GM13976 (cell line): ENCODE measurements at regions not wholly inside any gene's neighbourhood (a gene's known extent, or its start where the extent isn't known, plus 50 kb on each side); places are given as distances from the start of the nearest gene placed in this dataset.

Source experiments
- DNase-seq: peaks from one replicate; pipeline ENCODE4 v3.0.0; 2012; ENCODE audit warnings: low spot score
- CTCF ChIP-seq: IDR thresholded peaks from 2 replicates; pipeline ENCODE4 v1.5.1; 2012; ENCODE audit warnings: borderline replicate concordance, mild to moderate bottlenecking; ENCODE audit not compliant: insufficient read depth; ENCODE audit errors: extremely low read depth, missing control alignments, control extremely low read depth
- in situ Hi-C: fragments of 300-500 bp; cut with MboI; formaldehyde crosslinking; loops from one replicate; pipeline ENCODE4 v1.12.0; 2022; ENCODE audit warnings: low sequenced_read_pairs, mixed read lengths, inconsistent platforms; ENCODE audit not compliant: unreplicated experiment

GRCh38 chrX:38746102-38746501, 55.2 kb upstream of the MID1IP1 start:
- TF ChIP-seq CTCF, result no peak
- DNase-seq, result no peak
- in situ Hi-C loops, result no loop called here

GRCh38 chrX:38750551-38750950, 50.7 kb upstream of the MID1IP1 start:
- in situ Hi-C loops, result loop anchor here (25.0 kb wide), 1 partner anchor 487 kb away; no protein-coding TSS in a partner anchor
- DNase-seq, result no peak
- no peak for TF ChIP-seq CTCF
